ENCODE measurements at regions not wholly inside any gene's neighbourhood (a gene's known extent, or its start where the extent isn't known, plus 50 kb on each side); places are given as distances from the start of the nearest gene placed in this dataset.

DNA sequence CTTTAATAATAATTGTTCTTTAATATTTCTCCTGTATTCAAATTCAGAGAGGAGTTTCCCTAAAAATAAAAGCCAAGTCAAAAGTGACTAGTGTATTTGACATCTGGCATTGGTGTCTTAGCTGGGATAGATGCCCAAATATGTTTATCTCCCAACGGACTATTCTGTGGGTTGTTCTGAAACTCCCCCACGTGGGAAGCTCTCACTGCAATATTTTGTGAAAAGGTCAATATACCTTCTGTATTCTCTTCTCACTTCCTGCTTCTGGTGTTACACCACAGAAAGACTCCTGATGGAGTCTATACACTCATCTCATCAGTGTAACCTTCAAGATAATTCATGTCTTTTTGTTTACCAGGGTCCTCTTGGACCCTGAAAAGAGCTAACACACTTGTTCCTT lies 2052.8 kb upstream of the TENM3 start:
- TF ChIP-seq, protein P1, sequence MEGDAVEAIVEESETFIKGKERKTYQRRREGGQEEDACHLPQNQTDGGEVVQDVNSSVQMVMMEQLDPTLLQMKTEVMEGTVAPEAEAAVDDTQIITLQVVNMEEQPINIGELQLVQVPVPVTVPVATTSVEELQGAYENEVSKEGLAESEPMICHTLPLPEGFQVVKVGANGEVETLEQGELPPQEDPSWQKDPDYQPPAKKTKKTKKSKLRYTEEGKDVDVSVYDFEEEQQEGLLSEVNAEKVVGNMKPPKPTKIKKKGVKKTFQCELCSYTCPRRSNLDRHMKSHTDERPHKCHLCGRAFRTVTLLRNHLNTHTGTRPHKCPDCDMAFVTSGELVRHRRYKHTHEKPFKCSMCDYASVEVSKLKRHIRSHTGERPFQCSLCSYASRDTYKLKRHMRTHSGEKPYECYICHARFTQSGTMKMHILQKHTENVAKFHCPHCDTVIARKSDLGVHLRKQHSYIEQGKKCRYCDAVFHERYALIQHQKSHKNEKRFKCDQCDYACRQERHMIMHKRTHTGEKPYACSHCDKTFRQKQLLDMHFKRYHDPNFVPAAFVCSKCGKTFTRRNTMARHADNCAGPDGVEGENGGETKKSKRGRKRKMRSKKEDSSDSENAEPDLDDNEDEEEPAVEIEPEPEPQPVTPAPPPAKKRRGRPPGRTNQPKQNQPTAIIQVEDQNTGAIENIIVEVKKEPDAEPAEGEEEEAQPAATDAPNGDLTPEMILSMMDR (IDR thresholded peaks at IDR 0.05; ENCODE audit: insufficient read depth, low read depth, low read length): no peak
- no peak for TF ChIP-seq EZH2 (IDR thresholded peaks at IDR 0.05; ENCODE audit: insufficient read depth, low read length)
